ENCODE measurements at regions not wholly inside any gene's neighbourhood (a gene's known extent, or its start where the extent isn't known, plus 50 kb on each side); places are given as distances from the start of the nearest gene placed in this dataset.

DNA sequence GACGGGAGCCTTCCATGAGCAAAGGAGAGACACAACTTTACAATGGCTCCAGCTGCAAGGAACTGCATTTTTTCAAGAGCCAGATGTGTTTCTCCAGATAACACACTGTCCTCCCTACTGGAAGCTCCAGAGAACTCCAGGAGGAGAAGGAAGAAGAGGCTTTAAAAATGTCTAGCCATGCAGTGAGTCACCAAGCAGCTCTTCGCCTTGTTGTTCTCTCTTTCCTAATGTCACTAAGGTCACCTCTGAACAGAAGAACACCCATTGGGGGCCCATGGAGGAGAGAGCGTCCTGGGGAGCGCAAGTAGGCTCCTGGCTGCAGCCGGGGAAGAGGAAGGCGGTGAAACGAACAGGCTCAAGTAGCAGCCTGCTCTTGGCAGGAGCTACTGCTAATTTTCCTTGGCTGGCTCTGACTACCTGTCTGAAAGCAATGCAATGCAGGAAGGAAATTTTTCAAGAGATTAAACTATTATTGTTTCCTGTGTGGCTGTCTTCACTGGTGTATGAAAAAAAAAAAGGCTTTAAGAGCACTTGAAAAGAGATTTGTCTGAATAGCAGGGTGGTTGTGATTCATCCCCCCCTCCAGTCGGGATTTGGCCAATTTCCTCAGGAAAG, 321.9 kb downstream of the SETD4 start:
- TF ChIP-seq, protein P1, sequence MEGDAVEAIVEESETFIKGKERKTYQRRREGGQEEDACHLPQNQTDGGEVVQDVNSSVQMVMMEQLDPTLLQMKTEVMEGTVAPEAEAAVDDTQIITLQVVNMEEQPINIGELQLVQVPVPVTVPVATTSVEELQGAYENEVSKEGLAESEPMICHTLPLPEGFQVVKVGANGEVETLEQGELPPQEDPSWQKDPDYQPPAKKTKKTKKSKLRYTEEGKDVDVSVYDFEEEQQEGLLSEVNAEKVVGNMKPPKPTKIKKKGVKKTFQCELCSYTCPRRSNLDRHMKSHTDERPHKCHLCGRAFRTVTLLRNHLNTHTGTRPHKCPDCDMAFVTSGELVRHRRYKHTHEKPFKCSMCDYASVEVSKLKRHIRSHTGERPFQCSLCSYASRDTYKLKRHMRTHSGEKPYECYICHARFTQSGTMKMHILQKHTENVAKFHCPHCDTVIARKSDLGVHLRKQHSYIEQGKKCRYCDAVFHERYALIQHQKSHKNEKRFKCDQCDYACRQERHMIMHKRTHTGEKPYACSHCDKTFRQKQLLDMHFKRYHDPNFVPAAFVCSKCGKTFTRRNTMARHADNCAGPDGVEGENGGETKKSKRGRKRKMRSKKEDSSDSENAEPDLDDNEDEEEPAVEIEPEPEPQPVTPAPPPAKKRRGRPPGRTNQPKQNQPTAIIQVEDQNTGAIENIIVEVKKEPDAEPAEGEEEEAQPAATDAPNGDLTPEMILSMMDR (IDR thresholded peaks at IDR 0.05): no peak
- intact Hi-C loops (cut with micrococcal nuclease): no loop called here
- Histone ChIP-seq H3K27me3 (ENCODE audit: control insufficient read depth, insufficient read depth, low read length) (no peaks in the 10 kb centered on the region), H3K36me3 (ENCODE audit: control insufficient read depth, insufficient read depth, low read length) (no peaks in the 10 kb centered on the region), H3K4me3 (ENCODE audit: low read length) (no peak overlapping the region), H3K4me1 (ENCODE audit: control insufficient read depth, insufficient read depth, low read length) (no peaks in the 10 kb centered on the region), H3K9me3 (ENCODE audit: control insufficient read depth, insufficient read depth, low read length) (peaks cover 3% of the 10 kb centered on the region), H3K27ac (ENCODE audit: low read length) (no peak overlapping the region)
- Mint-ChIP-seq H3K27me3 (ENCODE audit: low read depth in 2 of 2) (peaks cover 9 to 17% of the 10 kb centered on the region in 2 donors), H3K27ac (no peak overlapping the region), H3K4me3 (no peak overlapping the region), H3K36me3 (no peaks in the 10 kb centered on the region), H3K9me3 (no peaks in the 10 kb centered on the region), H3K4me1 (no peaks in the 10 kb centered on the region)
- DNase-seq (no peak), ATAC-seq (no peak)
- 49% methylated on average over 8 of the region's 8 CpGs for WGBS (ENCODE audit: insufficient coverage)

DNA sequence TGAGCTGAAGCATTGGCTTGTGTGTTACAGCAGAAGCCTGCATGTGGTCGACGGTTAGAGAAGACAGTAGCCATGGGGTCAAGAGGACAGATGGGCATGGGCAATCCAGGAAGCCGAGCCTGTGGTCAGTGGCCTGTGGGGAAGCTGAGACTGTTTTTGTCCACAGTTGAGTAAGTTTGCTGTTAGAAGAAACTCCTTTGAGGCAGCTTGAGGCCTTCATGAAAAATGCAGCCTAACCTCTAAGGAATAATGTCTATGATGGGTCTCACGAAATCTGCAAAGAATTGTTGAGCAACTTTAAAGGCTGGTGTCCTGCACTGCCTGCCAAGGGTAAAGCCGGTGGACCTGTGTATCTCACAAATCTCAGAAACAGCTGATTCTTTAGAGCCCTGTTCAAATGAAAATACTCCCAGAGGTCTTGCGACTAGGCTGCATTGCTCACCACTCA, 322.4 kb downstream of the SETD4 start:
- no peaks in the 10 kb centered on the region for H3K36me3 ChIP-seq (ENCODE audit: control insufficient read depth, insufficient read depth, low read length)
- Mint-ChIP-seq H3K4me3 (no peak overlapping the region), H3K27ac (no peak overlapping the region), H3K9me3 (no peaks in the 10 kb centered on the region), H3K4me1 (no peaks in the 10 kb centered on the region), H3K27me3 (ENCODE audit: low read depth in 2 of 2) (peaks cover 7 to 13% of the 10 kb centered on the region in 2 donors), H3K36me3 (no peaks in the 10 kb centered on the region)
- no peaks in the 10 kb centered on the region for H3K27me3 ChIP-seq (ENCODE audit: control insufficient read depth, insufficient read depth, low read length)
- H3K27ac ChIP-seq (ENCODE audit: low read length): no peak overlapping the region
- ATAC-seq (no peak), DNase-seq (no peak)
- no peak overlapping the region for H3K4me3 ChIP-seq (ENCODE audit: low read length)
- TF ChIP-seq, protein P1 (IDR thresholded peaks at IDR 0.05): no peak
- H3K9me3 ChIP-seq (ENCODE audit: control insufficient read depth, insufficient read depth, low read length): peaks cover 3% of the 10 kb centered on the region
- intact Hi-C loops (cut with micrococcal nuclease): no loop called here
- 67% methylated on average over 6 of the region's 6 CpGs for WGBS (ENCODE audit: insufficient coverage)
- H3K4me1 ChIP-seq (ENCODE audit: control insufficient read depth, insufficient read depth, low read length): no peaks in the 10 kb centered on the region

DNA sequence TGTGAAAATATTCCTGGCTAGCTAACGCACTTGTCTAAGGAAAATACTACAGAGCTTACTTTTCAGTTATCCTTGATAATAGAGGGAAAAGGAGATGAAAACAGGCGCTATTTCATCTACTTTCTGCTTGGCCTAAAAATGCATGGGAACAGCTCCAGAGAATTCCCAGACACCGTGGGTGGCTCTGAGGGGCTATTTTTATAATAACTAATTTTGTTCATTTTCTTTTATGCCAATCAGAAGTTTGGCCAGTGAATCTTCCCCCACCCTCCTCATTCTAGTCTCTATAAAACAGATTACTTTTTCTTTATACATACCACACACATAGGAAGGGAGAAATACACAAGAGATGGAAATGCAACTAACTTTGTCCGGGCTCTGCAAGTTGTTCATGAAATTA, 322.9 kb downstream of the SETD4 start:
- no peaks in the 10 kb centered on the region for H3K4me1 Mint-ChIP-seq
- intact Hi-C loops (cut with micrococcal nuclease): no loop called here
- WGBS (ENCODE audit: insufficient coverage): 91% methylated on average over 3 of the region's 4 CpGs
- Histone ChIP-seq H3K27ac (ENCODE audit: low read length) (no peak overlapping the region), H3K36me3 (ENCODE audit: control insufficient read depth, insufficient read depth, low read length) (no peaks in the 10 kb centered on the region), H3K9me3 (ENCODE audit: control insufficient read depth, insufficient read depth, low read length) (peaks cover 3% of the 10 kb centered on the region), H3K27me3 (ENCODE audit: control insufficient read depth, insufficient read depth, low read length) (no peaks in the 10 kb centered on the region), H3K4me3 (ENCODE audit: low read length) (no peak overlapping the region), H3K4me1 (ENCODE audit: control insufficient read depth, insufficient read depth, low read length) (no peaks in the 10 kb centered on the region)
- no peaks in the 10 kb centered on the region for H3K36me3 Mint-ChIP-seq
- TF ChIP-seq, protein P1 (IDR thresholded peaks at IDR 0.05): no peak
- ATAC-seq (no peak), DNase-seq (no peak)
- no peak overlapping the region for H3K4me3 Mint-ChIP-seq
- H3K27me3 Mint-ChIP-seq (ENCODE audit: low read depth in 2 of 2): peaks cover 7 to 13% of the 10 kb centered on the region in 2 donors
- H3K27ac Mint-ChIP-seq: no peak overlapping the region
- no peaks in the 10 kb centered on the region for H3K9me3 Mint-ChIP-seq

DNA sequence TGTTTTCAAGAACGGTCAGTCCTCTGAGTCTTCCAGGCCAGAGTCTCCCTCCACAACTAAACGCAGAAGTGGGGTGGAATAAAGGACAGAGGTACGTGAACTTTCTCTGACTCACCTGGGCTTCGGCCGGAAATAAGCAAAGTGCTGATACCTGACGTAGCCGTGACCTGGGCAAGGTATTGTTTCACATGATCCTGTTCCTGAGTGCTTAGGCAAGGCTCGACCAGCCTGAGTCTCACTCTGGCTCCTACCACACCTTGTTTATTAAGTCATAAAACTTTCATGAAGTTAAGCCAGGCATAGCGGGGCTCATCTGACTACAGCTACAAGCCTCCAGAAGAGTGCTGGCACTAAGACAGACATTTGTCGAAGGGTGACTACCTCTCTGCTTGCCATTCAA, 327.5 kb downstream of the SETD4 start:
- Histone ChIP-seq H3K27me3 (ENCODE audit: control insufficient read depth, insufficient read depth, low read length) (no peaks in the 10 kb centered on the region), H3K27ac (ENCODE audit: low read length) (no peak overlapping the region), H3K36me3 (ENCODE audit: control insufficient read depth, insufficient read depth, low read length) (no peaks in the 10 kb centered on the region), H3K9me3 (ENCODE audit: control insufficient read depth, insufficient read depth, low read length) (no peaks in the 10 kb centered on the region), H3K4me1 (ENCODE audit: control insufficient read depth, insufficient read depth, low read length) (no peaks in the 10 kb centered on the region), H3K4me3 (ENCODE audit: low read length) (no peak overlapping the region)
- 93% methylated on average over 10 of the region's 10 CpGs for WGBS (ENCODE audit: insufficient coverage)
- peaks cover 26 to 42% of the 10 kb centered on the region in 2 donors for H3K27me3 Mint-ChIP-seq (ENCODE audit: low read depth in 2 of 2)
- no peaks in the 10 kb centered on the region for H3K9me3 Mint-ChIP-seq
- H3K36me3 Mint-ChIP-seq: no peaks in the 10 kb centered on the region
- no peak overlapping the region for H3K4me3 Mint-ChIP-seq
- intact Hi-C loops (cut with micrococcal nuclease): no loop called here
- no peak overlapping the region for H3K27ac Mint-ChIP-seq
- DNase-seq (no peak), ATAC-seq (no peak)
- TF ChIP-seq, protein P1 (IDR thresholded peaks at IDR 0.05): no peak
- H3K4me1 Mint-ChIP-seq: no peaks in the 10 kb centered on the region

All from natural killer cell (primary cell).